ENCODE measurements at regions not wholly inside any gene's neighbourhood (a gene's known extent, or its start where the extent isn't known, plus 50 kb on each side); places are given as distances from the start of the nearest gene placed in this dataset.

DNA sequence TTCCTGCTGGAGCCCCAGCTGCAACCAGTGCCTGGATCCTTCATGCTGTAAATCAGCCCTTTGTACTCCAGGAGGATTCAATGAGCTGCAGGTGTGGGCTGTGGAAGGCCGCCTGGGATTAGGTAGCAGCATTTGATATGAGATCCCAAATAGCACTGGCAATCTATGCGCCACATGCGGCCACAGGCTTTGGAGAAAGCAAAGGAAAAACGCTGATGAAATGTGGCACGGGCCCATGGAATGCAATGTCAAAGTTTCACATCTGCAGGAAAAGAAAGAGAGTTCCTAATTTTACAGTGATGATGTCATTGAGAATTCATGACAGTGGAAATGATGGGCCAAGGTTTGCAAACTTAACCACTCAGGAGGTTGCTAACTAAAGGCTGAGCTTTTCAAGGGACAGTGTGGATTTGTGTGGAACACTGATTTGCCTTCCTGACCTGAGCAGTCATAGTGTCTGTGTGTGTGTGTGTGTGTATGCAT lies 216.4 kb upstream of the OSR1 start:
- no peak for ATAC-seq
- SMC1A ChIA-PET (ENCODE audit: uncharacterized antibody, unreplicated experiment) = no interaction called here

More for the DNA sequence above, 216.4 kb upstream of the OSR1 start:
- Histone ChIP-seq H3K4me3 (no peak overlapping the region), H3K27me3 (replicated peaks in 1 of 2; ENCODE audit: control insufficient read depth in 2 of 2, insufficient read depth in 2 of 2, low read length in 1 of 2) (no peaks in the 10 kb centered on the region; a peak in 1 of 4 replicates), H3K9me3 (replicated peaks; ENCODE audit: control insufficient read depth, insufficient read depth, low read length) (no peaks in the 10 kb centered on the region), H3K79me2 (ENCODE audit: control insufficient read depth, insufficient read depth, low read length) (no peaks in the 10 kb centered on the region), H3K4me2 (ENCODE audit: control insufficient read depth, insufficient read depth) (no peak overlapping the region), H3K4me1 (ENCODE audit: control insufficient read depth, insufficient read depth, low read length) (no peaks in the 10 kb centered on the region), H3K27ac (ENCODE audit: control insufficient read depth, insufficient read depth) (no peak overlapping the region), H3K9ac (ENCODE audit: control insufficient read depth, insufficient read depth, low read length) (no peak overlapping the region), H4K20me1 (ENCODE audit: control insufficient read depth, insufficient read depth) (no peaks in the 10 kb centered on the region), H2AFZ (ENCODE audit: control insufficient read depth, low read depth, low read length) (no peak overlapping the region), H3K36me3 (ENCODE audit: control insufficient read depth in 2 of 2, insufficient read depth in 2 of 2, low read length in 1 of 2) (no peaks in the 10 kb centered on the region)
- no peak for DNase-seq (ENCODE audit: low read depth, low spot score)
- intact Hi-C loops (cut with micrococcal nuclease; ENCODE audit: unreplicated experiment) = no loop called here
- 31% methylated on average over 5 of the region's 5 CpGs for WGBS (ENCODE audit: insufficient coverage, insufficient replicate concordance, low lambda C conversion rate, missing lambda C conversion rate)
- FAIRE-seq = no peak
- ChIA-PET RAD21 (ENCODE audit: unreplicated experiment) (no interaction called here), CTCF (no interaction called here), POLR2A (no interaction called here)
- no TSS peak for BruUV-seq (replicated peaks)
- TF ChIP-seq ASH2L (IDR thresholded peaks at IDR 0.05; ENCODE audit: borderline replicate concordance, low read depth) (no peak), WRNIP1 (IDR thresholded peaks at IDR 0.05; ENCODE audit: borderline replicate concordance, low read depth, low read length) (no peak), CHD1 (IDR thresholded peaks at IDR 0.05; ENCODE audit: low read depth, low read length) (no peak), USF2 (IDR thresholded peaks at IDR 0.05; ENCODE audit: borderline replicate concordance, low read depth, low read length) (no peak), RBBP5 (conservative IDR thresholded peaks at IDR 0.05) (no peak), NFYB (IDR thresholded peaks at IDR 0.05; ENCODE audit: insufficient read depth, low read depth, low read length) (no peak), BRCA1 (IDR thresholded peaks at IDR 0.05; ENCODE audit: low read depth, low read length) (no peak)
- TF ChIP-seq, protein P1, sequence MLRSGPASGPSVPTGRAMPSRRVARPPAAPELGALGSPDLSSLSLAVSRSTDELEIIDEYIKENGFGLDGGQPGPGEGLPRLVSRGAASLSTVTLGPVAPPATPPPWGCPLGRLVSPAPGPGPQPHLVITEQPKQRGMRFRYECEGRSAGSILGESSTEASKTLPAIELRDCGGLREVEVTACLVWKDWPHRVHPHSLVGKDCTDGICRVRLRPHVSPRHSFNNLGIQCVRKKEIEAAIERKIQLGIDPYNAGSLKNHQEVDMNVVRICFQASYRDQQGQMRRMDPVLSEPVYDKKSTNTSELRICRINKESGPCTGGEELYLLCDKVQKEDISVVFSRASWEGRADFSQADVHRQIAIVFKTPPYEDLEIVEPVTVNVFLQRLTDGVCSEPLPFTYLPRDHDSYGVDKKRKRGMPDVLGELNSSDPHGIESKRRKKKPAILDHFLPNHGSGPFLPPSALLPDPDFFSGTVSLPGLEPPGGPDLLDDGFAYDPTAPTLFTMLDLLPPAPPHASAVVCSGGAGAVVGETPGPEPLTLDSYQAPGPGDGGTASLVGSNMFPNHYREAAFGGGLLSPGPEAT (IDR thresholded peaks at IDR 0.05; ENCODE audit: low read depth) = no peak
- TF ChIP-seq, protein P2, sequence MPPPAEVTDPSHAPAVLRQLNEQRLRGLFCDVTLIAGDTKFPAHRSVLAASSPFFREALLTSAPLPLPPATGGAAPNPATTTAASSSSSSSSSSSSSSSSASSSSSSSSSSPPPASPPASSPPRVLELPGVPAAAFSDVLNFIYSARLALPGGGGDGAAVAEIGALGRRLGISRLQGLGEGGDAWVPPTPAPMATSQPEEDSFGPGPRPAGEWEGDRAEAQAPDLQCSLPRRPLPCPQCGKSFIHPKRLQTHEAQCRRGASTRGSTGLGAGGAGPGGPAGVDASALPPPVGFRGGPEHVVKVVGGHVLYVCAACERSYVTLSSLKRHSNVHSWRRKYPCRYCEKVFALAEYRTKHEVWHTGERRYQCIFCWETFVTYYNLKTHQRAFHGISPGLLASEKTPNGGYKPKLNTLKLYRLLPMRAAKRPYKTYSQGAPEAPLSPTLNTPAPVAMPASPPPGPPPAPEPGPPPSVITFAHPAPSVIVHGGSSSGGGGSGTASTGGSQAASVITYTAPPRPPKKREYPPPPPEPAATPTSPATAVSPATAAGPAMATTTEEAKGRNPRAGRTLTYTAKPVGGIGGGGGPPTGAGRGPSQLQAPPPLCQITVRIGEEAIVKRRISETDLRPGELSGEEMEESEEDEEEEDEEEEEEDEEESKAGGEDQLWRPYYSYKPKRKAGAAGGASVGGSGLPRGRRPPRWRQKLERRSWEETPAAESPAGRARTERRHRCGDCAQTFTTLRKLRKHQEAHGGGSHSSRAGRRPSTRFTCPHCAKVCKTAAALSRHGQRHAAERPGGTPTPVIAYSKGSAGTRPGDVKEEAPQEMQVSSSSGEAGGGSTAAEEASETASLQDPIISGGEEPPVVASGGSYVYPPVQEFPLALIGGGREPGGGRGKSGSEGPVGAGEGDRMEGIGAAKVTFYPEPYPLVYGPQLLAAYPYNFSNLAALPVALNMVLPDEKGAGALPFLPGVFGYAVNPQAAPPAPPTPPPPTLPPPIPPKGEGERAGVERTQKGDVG (CRISPR knock-in tag; IDR thresholded peaks at IDR 0.05) = no peak
- in situ Hi-C loops (cut with MboI) = no loop called here

Measured in GM12878 (cell line).